SK-N-SH (cell line): ENCODE measurements at regions not wholly inside any gene's neighbourhood (a gene's known extent, or its start where the extent isn't known, plus 50 kb on each side); places are given as distances from the start of the nearest gene placed in this dataset.

Experiments used
- CTCF ChIA-PET: fragments of 300-600, 350-600 bp; formaldehyde crosslinking; extraction: SDS; loops from one replicate; lab custom pipeline; 2021; lab: Yijun Ruan, JAX
- POLR2A ChIA-PET: fragments of 350-600 bp; sonication (Branson Sonifier 250); formaldehyde crosslinking; extraction: SDS; loops from one replicate; lab custom pipeline; 2020; ENCODE audit warnings: antibody characterized with exemption, inconsistent platforms; lab: Yijun Ruan, JAX
- DNase-seq: peaks from one replicate; pipeline ENCODE4 v3.0.0; 2012
- H2AFZ ChIP-seq: fragments of 200-600 bp; sonication (generic); 2 replicates; pipeline ENCODE4 v1.8.1; 2016; ENCODE audit warnings: antibody characterized with exemption, mild to moderate bottlenecking, low read depth
- H3F3A ChIP-seq: fragments of 200-600 bp; sonication (generic); replicated peaks from 2 replicates; pipeline ENCODE3; 2016; ENCODE audit warnings: antibody characterized with exemption, mild to moderate bottlenecking; ENCODE audit not compliant: insufficient read depth
- H3K27ac ChIP-seq, 2 experiments: fragments of 200-500 bp in 1 of 2; fragments of 200-600 bp in 1 of 2; sonication (Bioruptor generic) in 1 of 2; sonication (generic), shearing (Covaris generic) in 1 of 2; 2 replicates each; pipeline versions ENCODE4 v1.5.1 to v1.6.1; 2014 to 2016; ENCODE audit warnings: low read depth in 2 of 2, inconsistent platforms in 1 of 2, low read length in 1 of 2, mild to moderate bottlenecking in 1 of 2, mixed read lengths in 1 of 2
- H3K27me3 ChIP-seq: fragments of 200-600 bp; sonication (generic), shearing (Covaris generic); 2 replicates; pipeline ENCODE4 v1.6.1; 2016; ENCODE audit warnings: mixed run types; ENCODE audit not compliant: insufficient read depth
- H3K36me3 ChIP-seq, 2 experiments: fragments of 200-500 bp in 1 of 2; fragments of 200-600 bp in 1 of 2; sonication (Bioruptor generic) in 1 of 2; sonication (generic) in 1 of 2; replicated peaks in 1 of 2; 2 replicates each; pipeline versions ENCODE3 to v1.5.1; 2014 to 2016; ENCODE audit warnings: low read length in 1 of 2, mild to moderate bottlenecking in 1 of 2; ENCODE audit not compliant: insufficient read depth in 2 of 2, control insufficient read depth in 1 of 2
- H3K4me1 ChIP-seq, 2 experiments: fragments of 200-500 bp in 1 of 2; fragments of 200-600 bp in 1 of 2; sonication (Bioruptor generic) in 1 of 2; sonication (generic), shearing (Covaris generic) in 1 of 2; 2 replicates each; pipeline versions ENCODE4 v1.5.1 to v1.6.1; 2014 to 2016; ENCODE audit warnings: low read depth in 1 of 2, low read length in 1 of 2, mixed run types in 1 of 2; ENCODE audit not compliant: insufficient read depth in 2 of 2, control insufficient read depth in 1 of 2
- H3K4me2 ChIP-seq: fragments of 200-600 bp; sonication (generic), shearing (Covaris generic); 2 replicates; pipeline ENCODE4 v1.6.1; 2017; ENCODE audit warnings: mixed run types
- H3K4me3 ChIP-seq, 2 experiments: fragments of 200-500 bp in 1 of 2; fragments of 200-600 bp in 1 of 2; sonication (Bioruptor generic) in 1 of 2; sonication (generic), shearing (Covaris generic) in 1 of 2; 2 replicates each; pipeline versions ENCODE4 v1.5.1 to v1.8.1; 2014 to 2016; ENCODE audit warnings: low read depth in 2 of 2, inconsistent platforms in 1 of 2, low read length in 1 of 2, mild to moderate bottlenecking in 1 of 2, mixed read lengths in 1 of 2, moderate library complexity in 1 of 2
- H3K79me2 ChIP-seq: fragments of 200-600 bp; sonication (generic); 2 replicates; pipeline ENCODE4 v1.8.1; 2017; ENCODE audit warnings: mild to moderate bottlenecking; ENCODE audit not compliant: insufficient read depth
- H3K9ac ChIP-seq: fragments of 200-600 bp; sonication (generic); 2 replicates; pipeline ENCODE4 v1.6.1; 2017; ENCODE audit warnings: mixed run types
- H3K9me2 ChIP-seq: fragments of 200-600 bp; sonication (generic); 2 replicates; pipeline ENCODE4 v1.6.1; 2017; ENCODE audit warnings: mixed run types
- H3K9me3 ChIP-seq: fragments of 200-600 bp; sonication (generic); 2 replicates; pipeline ENCODE4 v1.6.1; 2017; ENCODE audit warnings: mixed run types, mild to moderate bottlenecking, moderate library complexity
- H4K20me1 ChIP-seq: fragments of 200-600 bp; sonication (generic); 2 replicates; pipeline ENCODE4 v1.6.1; 2017; ENCODE audit warnings: mild to moderate bottlenecking, mixed run types; ENCODE audit not compliant: insufficient read depth
- EP300 ChIP-seq, 2 experiments: IDR thresholded peaks; 2 replicates each; pipeline versions ENCODE4 v1.4.0 to v1.6.1; 2012; ENCODE audit warnings: borderline replicate concordance in 1 of 2, low read depth in 1 of 2, low read length in 1 of 2
- EZH2phosphoT487 ChIP-seq: fragments of 200-600 bp; sonication (generic); IDR thresholded peaks from 2 replicates; pipeline ENCODE4 v1.6.1; 2017; ENCODE audit warnings: low read depth, mixed run types, mild to moderate bottlenecking, antibody characterized with exemption, moderate library complexity, borderline replicate concordance
- FOXM1 ChIP-seq: IDR thresholded peaks from 2 replicates; pipeline ENCODE4 v1.4.0; 2012; ENCODE audit warnings: low read depth, mild to moderate bottlenecking
- IRF3 ChIP-seq: fragments of 150-350 bp; IDR thresholded peaks from 2 replicates; pipeline ENCODE4 v1.6.1; 2016; ENCODE audit warnings: mild to moderate bottlenecking, low read depth, low read length
- JUND ChIP-seq: IDR thresholded peaks from 2 replicates; pipeline ENCODE4 v1.4.0; 2012
- MEF2A ChIP-seq: IDR thresholded peaks from 2 replicates; pipeline ENCODE4 v1.4.0; 2012; ENCODE audit warnings: low read depth, borderline replicate concordance
- NRF1 ChIP-seq: IDR thresholded peaks from 2 replicates; pipeline ENCODE4 v1.6.1; 2012; ENCODE audit warnings: low read depth, mild to moderate bottlenecking, low read length
- PBX3 ChIP-seq: IDR thresholded peaks from 2 replicates; pipeline ENCODE4; 2012
- POLR2AphosphoS5 ChIP-seq: IDR thresholded peaks from 2 replicates; pipeline ENCODE4 v1.6.1; 2012; ENCODE audit warnings: low read depth, low read length
- RCOR1 ChIP-seq: fragments of 150-350 bp; IDR thresholded peaks from 2 replicates; pipeline ENCODE4 v1.6.1; 2017; ENCODE audit warnings: antibody characterized with exemption, low read length
- REST ChIP-seq: IDR thresholded peaks from 2 replicates; pipeline ENCODE4 v1.6.1; 2012; ENCODE audit warnings: mild to moderate bottlenecking, low read depth, low read length, moderate library complexity
- RFX5 ChIP-seq: IDR thresholded peaks from 2 replicates; pipeline ENCODE4 v1.6.1; 2012; ENCODE audit warnings: mild to moderate bottlenecking, improper control_type of control experiment, low read length
- RXRA ChIP-seq: IDR thresholded peaks from 2 replicates; pipeline ENCODE4 v1.4.0; 2012; ENCODE audit warnings: low read depth, mild to moderate bottlenecking, borderline replicate concordance
- SMC3 ChIP-seq: IDR thresholded peaks from 2 replicates; pipeline ENCODE4 v1.6.1; 2012; ENCODE audit warnings: low read depth, low read length, improper control_type of control experiment
- TAF1 ChIP-seq: IDR thresholded peaks from 2 replicates; pipeline ENCODE4 v1.6.1; 2012; ENCODE audit warnings: low read depth, mild to moderate bottlenecking, low read length, moderate library complexity, borderline replicate concordance
- USF1 ChIP-seq: IDR thresholded peaks from 2 replicates; pipeline ENCODE4 v1.4.0; 2012; ENCODE audit warnings: low read depth, borderline replicate concordance
- YY1 ChIP-seq: IDR thresholded peaks from 2 replicates; pipeline ENCODE4 v1.4.0; 2012; ENCODE audit warnings: low read depth, mild to moderate bottlenecking
- WGBS: methylation state at CpG from one replicate; pipeline ENCODE4 v1.1.6; 2017; ENCODE audit warnings: low lambda C conversion rate; 5-methylcytosine and 5-hydroxymethylcytosine counted together

- no peak for DNase-seq
- ChIA-PET POLR2A (no interaction called here), CTCF (no interaction called here)
- Histone ChIP-seq H3K4me2 (no peak overlapping the region), H2AFZ (no peak overlapping the region), H3K27me3 (no peaks in the 10 kb centered on the region), H3F3A (peaks cover 10% of the 10 kb centered on the region), H3K79me2 (no peaks in the 10 kb centered on the region), H3K9me2 (no peaks in the 10 kb centered on the region), H3K36me3 (no peaks in the 10 kb centered on the region), H3K4me1 (no peaks in the 10 kb centered on the region), H3K27ac (no peak overlapping the region), H3K4me3 (no peak overlapping the region), H3K9me3 (no peaks in the 10 kb centered on the region)
- TF ChIP-seq FOXM1, result no peak
- TF ChIP-seq, all 33 proteins: peak for 0
- Histone ChIP-seq H4K20me1 (no peaks in the 10 kb centered on the region), H3K9ac (no peak overlapping the region)
- WGBS, result 33% methylated on average over 1 of the region's 1 CpG
Observed at GRCh38 chr17:70295329-70295728, 126.0 kb downstream of the KCNJ2 start.

- peaks cover 10% of the 10 kb centered on the region for H3F3A ChIP-seq
- no peaks in the 10 kb centered on the region for H3K27me3 ChIP-seq
- no peaks in the 10 kb centered on the region for H4K20me1 ChIP-seq
- ChIA-PET CTCF (no interaction called here), POLR2A (no interaction called here)
- no peak for DNase-seq
- no peak overlapping the region for H3K4me2 ChIP-seq
- no peak overlapping the region for H2AFZ ChIP-seq
- H3K9me2 ChIP-seq, result no peaks in the 10 kb centered on the region
- H3K27ac ChIP-seq, result no peak overlapping the region
- H3K9me3 ChIP-seq, result no peaks in the 10 kb centered on the region
- H3K9ac ChIP-seq, result no peak overlapping the region
- no peak overlapping the region for H3K4me3 ChIP-seq
- H3K4me1 ChIP-seq, result no peaks in the 10 kb centered on the region
- H3K36me3 ChIP-seq, result no peaks in the 10 kb centered on the region
- WGBS, result 63% methylated on average over 1 of the region's 1 CpG
- H3K79me2 ChIP-seq, result no peaks in the 10 kb centered on the region
- TF ChIP-seq EP300 (IDR thresholded peaks at IDR 0.05; ENCODE audit: borderline replicate concordance in 1 of 2, low read depth in 1 of 2, low read length in 1 of 2) (no peak), RCOR1 (no peak), REST (no peak), POLR2AphosphoS5 (no peak), JUND (no peak), MEF2A (no peak)
Observed at GRCh38 chr17:70295731-70296130, 126.4 kb downstream of the KCNJ2 start.

- no peaks in the 10 kb centered on the region for H3K4me1 ChIP-seq
- TF ChIP-seq RXRA (no peak), YY1 (no peak), RFX5 (no peak), IRF3 (no peak), USF1 (no peak), EZH2phosphoT487 (no peak), SMC3 (no peak), NRF1 (no peak), EP300 (IDR thresholded peaks at IDR 0.05; ENCODE audit: borderline replicate concordance in 1 of 2, low read depth in 1 of 2, low read length in 1 of 2) (no peak), PBX3 (no peak), TAF1 (no peak)
Observed at GRCh38 chr17:70296456-70296855, 127.1 kb downstream of the KCNJ2 start.

More at GRCh38 chr17:70296456-70296855, 127.1 kb downstream of the KCNJ2 start:
- no peaks in the 10 kb centered on the region for H3K36me3 ChIP-seq
- H3K27ac ChIP-seq, result no peak overlapping the region
- no peaks in the 10 kb centered on the region for H3K27me3 ChIP-seq
- no peak for DNase-seq
- H3K4me2 ChIP-seq, result no peak overlapping the region
- no peak overlapping the region for H2AFZ ChIP-seq
- H3K79me2 ChIP-seq, result no peaks in the 10 kb centered on the region
- H4K20me1 ChIP-seq, result no peaks in the 10 kb centered on the region
- ChIA-PET CTCF (no interaction called here), POLR2A (no interaction called here)
- no peak overlapping the region for H3K4me3 ChIP-seq
- peaks cover 10% of the 10 kb centered on the region for H3F3A ChIP-seq
- WGBS, result 38% methylated on average over 2 of the region's 2 CpGs
- H3K9me3 ChIP-seq, result no peaks in the 10 kb centered on the region
- H3K9ac ChIP-seq, result no peak overlapping the region
- no peaks in the 10 kb centered on the region for H3K9me2 ChIP-seq
